Tibial nerve (tissue), 3 donors: ENCODE measurements at regions not wholly inside any gene's neighbourhood (a gene's known extent, or its start where the extent isn't known, plus 50 kb on each side); places are given as distances from the start of the nearest gene placed in this dataset.

Experiments
- POLR2A ChIP-seq, 2 donors: fragments of 450-650 bp; IDR thresholded peaks; one replicate each; pipeline ENCODE4 v1.6.1; 2017; ENCODE audit warnings: antibody characterized with exemption in 2 of 2, mild to moderate bottlenecking in 2 of 2, moderate library complexity in 2 of 2
- TF ChIP-seq, protein P1 (sequence below), 5 experiments: fragments of 200-600 bp in 3 of 5; fragments of 450-650 bp in 2 of 5; sonication (generic) in 3 of 5; IDR thresholded peaks; one replicate each; pipeline ENCODE4 v1.5.1; 2016 to 2019; ENCODE audit warnings: antibody characterized with exemption in 5 of 5, mild to moderate bottlenecking in 3 of 5, moderate library complexity in 2 of 5

DNA sequence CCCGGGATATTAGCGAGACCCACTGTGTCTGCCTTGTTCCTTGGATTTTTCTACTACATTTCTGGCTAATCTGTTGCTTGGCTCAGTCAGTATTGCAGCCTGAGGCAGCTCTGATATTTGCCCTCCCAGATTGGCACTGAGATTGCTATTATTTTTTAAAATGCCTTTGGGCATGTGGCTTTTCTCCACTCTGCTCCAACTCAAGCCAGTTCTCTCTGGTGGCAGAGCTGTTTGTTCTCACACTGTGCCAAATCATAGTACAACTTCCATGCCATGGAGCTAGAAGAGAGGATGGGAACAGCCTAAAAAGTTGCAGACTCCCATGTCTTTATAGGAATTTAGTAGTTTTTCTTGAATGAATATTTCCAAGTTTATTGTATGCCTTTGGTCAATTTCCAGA, 155.9 kb upstream of the ATP10B start:
- TF ChIP-seq, protein P1, sequence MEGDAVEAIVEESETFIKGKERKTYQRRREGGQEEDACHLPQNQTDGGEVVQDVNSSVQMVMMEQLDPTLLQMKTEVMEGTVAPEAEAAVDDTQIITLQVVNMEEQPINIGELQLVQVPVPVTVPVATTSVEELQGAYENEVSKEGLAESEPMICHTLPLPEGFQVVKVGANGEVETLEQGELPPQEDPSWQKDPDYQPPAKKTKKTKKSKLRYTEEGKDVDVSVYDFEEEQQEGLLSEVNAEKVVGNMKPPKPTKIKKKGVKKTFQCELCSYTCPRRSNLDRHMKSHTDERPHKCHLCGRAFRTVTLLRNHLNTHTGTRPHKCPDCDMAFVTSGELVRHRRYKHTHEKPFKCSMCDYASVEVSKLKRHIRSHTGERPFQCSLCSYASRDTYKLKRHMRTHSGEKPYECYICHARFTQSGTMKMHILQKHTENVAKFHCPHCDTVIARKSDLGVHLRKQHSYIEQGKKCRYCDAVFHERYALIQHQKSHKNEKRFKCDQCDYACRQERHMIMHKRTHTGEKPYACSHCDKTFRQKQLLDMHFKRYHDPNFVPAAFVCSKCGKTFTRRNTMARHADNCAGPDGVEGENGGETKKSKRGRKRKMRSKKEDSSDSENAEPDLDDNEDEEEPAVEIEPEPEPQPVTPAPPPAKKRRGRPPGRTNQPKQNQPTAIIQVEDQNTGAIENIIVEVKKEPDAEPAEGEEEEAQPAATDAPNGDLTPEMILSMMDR (IDR thresholded peaks at IDR 0.05), result no peak
- no peak for TF ChIP-seq POLR2A (IDR thresholded peaks at IDR 0.05)
